HAP-1 (cell line): ENCODE measurements at regions not wholly inside any gene's neighbourhood (a gene's known extent, or its start where the extent isn't known, plus 50 kb on each side); places are given as distances from the start of the nearest gene placed in this dataset.
"Not testable (repeated sequence)": the region's sequence is repeated elsewhere in the genome, so short reads cannot be mapped to it uniquely, and the experiment has no call there.

ENCODE experiments used
- DNase-seq, 2 experiments: peaks; one replicate each; pipeline ENCODE4 v3.0.0-alpha.2; 2016 to 2020; ENCODE audit warnings: low spot score in 2 of 2
- H3K27me3 ChIP-seq: fragments of 250-450 bp; sonication (Bioruptor Pico); 2 replicates; pipeline ENCODE4 v1.5.1; 2020; ENCODE audit warnings: low read depth, mild to moderate bottlenecking, moderate library complexity
- H3K36me3 ChIP-seq: fragments of 250-450 bp; sonication (Bioruptor Pico); replicated peaks from 2 replicates; pipeline ENCODE4 v1.5.1; 2020; ENCODE audit warnings: mild to moderate bottlenecking
- H3K4me1 ChIP-seq: fragments of 250-450 bp; sonication (Bioruptor Pico); 2 replicates; pipeline ENCODE4 v1.5.1; 2020; ENCODE audit warnings: mild to moderate bottlenecking
- H3K4me3 ChIP-seq: fragments of 250-450 bp; sonication (Bioruptor Pico); 2 replicates; pipeline ENCODE4 v1.5.1; 2020; ENCODE audit warnings: mild to moderate bottlenecking, moderate library complexity
- H3K9me3 ChIP-seq: fragments of 250-450 bp; sonication (Bioruptor Pico); 2 replicates; pipeline ENCODE4 v1.5.1; 2020; ENCODE audit warnings: mild to moderate bottlenecking, moderate library complexity
- in situ Hi-C: fragments of 300-500 bp; cut with MboI; formaldehyde crosslinking; loops from 3 replicates; pipeline ENCODE4 v1.14.3; 2020; ENCODE audit warnings: low sequenced_read_pairs, inconsistent platforms, mixed read lengths

DNA sequence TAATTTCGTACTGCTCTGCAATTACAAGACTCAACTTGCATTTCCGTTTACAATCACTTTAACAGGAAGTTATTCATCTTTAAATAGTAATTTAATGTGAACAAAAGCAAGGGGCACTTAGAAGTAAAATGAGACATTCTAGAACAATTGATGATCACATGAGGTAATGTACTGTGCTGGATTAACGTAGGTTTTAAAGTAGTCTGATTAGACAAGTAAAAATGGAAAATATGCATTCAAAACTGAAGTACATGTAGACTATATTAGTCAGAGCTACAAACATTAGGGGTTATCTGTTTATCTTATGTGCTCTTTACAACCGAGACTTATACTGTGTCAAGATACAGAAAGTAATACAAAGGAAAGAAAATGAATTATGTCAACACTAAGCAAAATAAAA is 1528.0 kb downstream of the SLITRK5 start:
- H3K27me3 ChIP-seq = no peaks in the 10 kb centered on the region
- H3K4me3 ChIP-seq = no peak overlapping the region
- DNase-seq = no peak
- in situ Hi-C loops = no loop called here
- H3K36me3 ChIP-seq = no peaks in the 10 kb centered on the region
- H3K4me1 ChIP-seq = no peaks in the 10 kb centered on the region
- H3K9me3 ChIP-seq = no peaks in the 10 kb centered on the region

- in situ Hi-C loops = no loop called here
Observed at GRCh38 chr13:89204435-89204834, 1533.3 kb downstream of the SLITRK5 start.

DNA sequence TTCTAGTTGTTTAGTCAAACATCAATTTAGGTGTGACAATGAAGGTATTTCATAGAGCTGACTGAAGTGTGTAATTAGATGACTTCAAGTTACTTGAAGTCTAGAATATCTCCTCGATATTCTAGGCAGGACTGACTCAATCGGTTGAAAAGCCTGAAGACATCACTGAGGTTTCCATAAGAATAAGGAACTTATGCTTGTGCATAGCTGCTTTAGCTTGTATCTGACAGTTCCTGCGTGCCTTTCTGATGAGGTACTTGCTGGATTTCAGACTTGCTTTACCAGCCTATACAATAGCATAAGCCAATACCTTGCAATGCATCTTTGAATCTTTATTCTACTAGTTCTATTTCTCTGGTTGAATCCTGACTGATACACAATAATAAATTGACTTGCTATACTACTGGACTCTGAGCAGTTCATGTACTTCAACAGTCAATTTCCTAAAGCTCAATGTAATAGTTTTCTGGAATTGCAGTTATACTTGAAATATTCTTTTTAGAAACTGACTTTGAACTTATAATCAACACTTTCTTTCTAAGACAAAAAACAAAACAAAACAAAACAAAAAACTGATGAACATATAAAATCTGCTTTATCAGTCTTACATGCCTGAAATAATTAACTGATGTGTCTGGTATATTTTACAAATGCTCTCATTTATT is 1534.8 kb downstream of the SLITRK5 start:
- Histone ChIP-seq H3K27me3 (no peaks in the 10 kb centered on the region), H3K4me1 (no peaks in the 10 kb centered on the region), H3K36me3 (no peaks in the 10 kb centered on the region), H3K4me3 (no peak overlapping the region), H3K9me3 (no peaks in the 10 kb centered on the region)
- in situ Hi-C loops = no loop called here
- DNase-seq = no peak

More at GRCh38 chr13:89204435-89204834, 1533.3 kb downstream of the SLITRK5 start:
- Histone ChIP-seq H3K9me3 (no peaks in the 10 kb centered on the region), H3K4me3 (no peak overlapping the region), H3K27me3 (no peaks in the 10 kb centered on the region), H3K4me1 (no peaks in the 10 kb centered on the region), H3K36me3 (no peaks in the 10 kb centered on the region)
- no peak for DNase-seq

- Histone ChIP-seq H3K9me3 (no peaks in the 10 kb centered on the region), H3K36me3 (no peaks in the 10 kb centered on the region), H3K27me3 (no peaks in the 10 kb centered on the region), H3K4me1 (no peaks in the 10 kb centered on the region), H3K4me3 (no peak overlapping the region)
- in situ Hi-C loops = no loop called here
- no peak for DNase-seq
Observed at GRCh38 chr13:89212186-89212585, 1541.0 kb downstream of the SLITRK5 start.

DNA sequence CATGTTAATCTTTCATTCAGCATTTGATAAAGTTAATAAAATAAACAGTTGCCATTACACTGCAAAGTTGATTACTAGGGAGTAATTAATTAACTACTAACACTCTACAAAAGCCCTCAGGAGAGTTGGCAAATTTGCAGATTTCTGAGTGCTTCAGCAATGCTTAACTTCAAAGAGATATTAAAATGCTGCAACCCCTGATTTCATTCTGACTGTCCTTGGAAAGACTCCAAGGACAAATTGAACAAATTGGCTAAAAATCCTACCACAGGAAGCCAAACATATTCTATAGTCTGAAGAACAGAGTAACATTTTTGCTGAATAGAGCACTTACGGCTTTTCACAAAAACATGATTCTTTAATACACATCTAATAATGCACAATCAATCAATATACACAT is 1543.0 kb downstream of the SLITRK5 start:
- no peaks in the 10 kb centered on the region for H3K4me1 ChIP-seq
- no peaks in the 10 kb centered on the region for H3K9me3 ChIP-seq
- no peaks in the 10 kb centered on the region for H3K27me3 ChIP-seq
- DNase-seq = no peak
- no peaks in the 10 kb centered on the region for H3K36me3 ChIP-seq
- in situ Hi-C loops = no loop called here
- H3K4me3 ChIP-seq = no peak overlapping the region

GRCh38 chr13:89215319-89215718 is 1544.1 kb downstream of the SLITRK5 start:
- in situ Hi-C loops = not testable (repeated sequence)

GRCh38 chr13:89217813-89218212 is 1546.6 kb downstream of the SLITRK5 start:
- DNase-seq = no peak
- in situ Hi-C loops = no loop called here
- no peaks in the 10 kb centered on the region for H3K27me3 ChIP-seq
- no peaks in the 10 kb centered on the region for H3K36me3 ChIP-seq
- H3K4me3 ChIP-seq = no peak overlapping the region
- no peaks in the 10 kb centered on the region for H3K4me1 ChIP-seq
- no peaks in the 10 kb centered on the region for H3K9me3 ChIP-seq

More at GRCh38 chr13:89215319-89215718, 1544.1 kb downstream of the SLITRK5 start:
- H3K27me3 ChIP-seq, H3K9me3 ChIP-seq, DNase-seq, H3K4me1 ChIP-seq, H3K36me3 ChIP-seq, H3K4me3 ChIP-seq: not testable (repeated sequence)

- no peak for DNase-seq
- Histone ChIP-seq H3K4me3 (no peak overlapping the region), H3K27me3 (no peaks in the 10 kb centered on the region), H3K36me3 (no peaks in the 10 kb centered on the region), H3K4me1 (no peaks in the 10 kb centered on the region), H3K9me3 (no peaks in the 10 kb centered on the region)
- in situ Hi-C loops = no loop called here
Observed at GRCh38 chr13:89221557-89222158, 1550.5 kb downstream of the SLITRK5 start.

- Histone ChIP-seq H3K27me3 (no peaks in the 10 kb centered on the region), H3K36me3 (no peaks in the 10 kb centered on the region), H3K4me1 (no peaks in the 10 kb centered on the region), H3K4me3 (no peak overlapping the region), H3K9me3 (no peaks in the 10 kb centered on the region)
- DNase-seq = no peak
- in situ Hi-C loops = no loop called here
Observed at GRCh38 chr13:89227356-89227755, 1556.2 kb downstream of the SLITRK5 start.

- no peaks in the 10 kb centered on the region for H3K36me3 ChIP-seq
- no peaks in the 10 kb centered on the region; the same call in 1 of the 2 replicates for H3K4me1 ChIP-seq
- H3K4me3 ChIP-seq = no peak overlapping the region
- no peaks in the 10 kb centered on the region for H3K27me3 ChIP-seq
- DNase-seq = no peak
- no peaks in the 10 kb centered on the region for H3K9me3 ChIP-seq
- in situ Hi-C loops = no loop called here
Observed at GRCh38 chr13:89238496-89238895, 1567.3 kb downstream of the SLITRK5 start.

- Histone ChIP-seq H3K4me1 (no peaks in the 10 kb centered on the region), H3K4me3 (no peak overlapping the region), H3K27me3 (no peaks in the 10 kb centered on the region), H3K9me3 (no peaks in the 10 kb centered on the region), H3K36me3 (no peaks in the 10 kb centered on the region)
- in situ Hi-C loops = no loop called here
- DNase-seq = no peak
Observed at GRCh38 chr13:89239361-89240127, 1568.4 kb downstream of the SLITRK5 start.

DNA sequence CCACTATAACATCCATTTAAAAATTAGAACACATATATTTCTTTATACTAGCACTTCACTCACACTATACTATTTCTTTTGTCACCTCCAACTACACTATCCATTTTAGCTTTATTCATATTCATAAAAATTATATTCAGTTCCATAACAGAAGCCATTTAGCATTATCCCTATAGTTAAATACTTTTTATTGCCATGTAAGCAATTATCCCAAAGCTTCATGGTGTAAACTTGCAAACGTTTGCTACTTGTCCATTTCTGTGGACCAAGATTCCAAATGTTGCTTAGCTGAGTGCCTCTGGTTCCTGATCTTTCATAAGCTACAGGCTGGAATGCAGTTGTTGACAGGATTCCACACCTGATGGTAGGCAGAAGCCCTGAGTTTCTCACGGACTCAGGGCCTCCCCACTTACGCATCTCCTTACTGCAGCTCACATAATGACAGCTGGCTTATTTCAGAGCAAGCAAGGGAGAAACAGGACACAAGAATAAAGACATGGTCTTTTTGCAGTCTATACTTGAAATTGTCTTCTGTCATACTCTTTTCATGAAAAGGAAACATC is 1584.8 kb downstream of the SLITRK5 start:
- H3K9me3 ChIP-seq = no peaks in the 10 kb centered on the region
- in situ Hi-C loops = no loop called here
- H3K4me1 ChIP-seq = no peaks in the 10 kb centered on the region
- DNase-seq = no peak
- no peak overlapping the region for H3K4me3 ChIP-seq
- no peaks in the 10 kb centered on the region for H3K27me3 ChIP-seq
- no peaks in the 10 kb centered on the region for H3K36me3 ChIP-seq

GRCh38 chr13:89267734-89268133 is 1596.6 kb downstream of the SLITRK5 start:
- Histone ChIP-seq H3K4me3 (no peak overlapping the region), H3K27me3 (no peaks in the 10 kb centered on the region), H3K4me1 (no peaks in the 10 kb centered on the region), H3K9me3 (peaks cover 2% of the 10 kb centered on the region; the same call in 1 of the 2 replicates), H3K36me3 (no peaks in the 10 kb centered on the region)
- DNase-seq = no peak
- in situ Hi-C loops = no loop called here

- no peaks in the 10 kb centered on the region for H3K36me3 ChIP-seq
- no peak overlapping the region for H3K4me3 ChIP-seq
- DNase-seq = no peak
- H3K27me3 ChIP-seq = no peaks in the 10 kb centered on the region
- no peaks in the 10 kb centered on the region for H3K4me1 ChIP-seq
- in situ Hi-C loops = no loop called here
- H3K9me3 ChIP-seq = peaks cover 2% of the 10 kb centered on the region; the same call in 1 of the 2 replicates
Observed at GRCh38 chr13:89269737-89270136, 1598.6 kb downstream of the SLITRK5 start.
